22Rv1 (cell line): ENCODE measurements at regions not wholly inside any gene's neighbourhood (a gene's known extent, or its start where the extent isn't known, plus 50 kb on each side); places are given as distances from the start of the nearest gene placed in this dataset.
"Not testable (repeated sequence)": the region's sequence is repeated elsewhere in the genome, so short reads cannot be mapped to it uniquely, and the experiment has no call there.

Source experiments
- H3K27ac ChIP-seq: fragments of 450-650 bp; 2 replicates; pipeline ENCODE4 v1.5.1; 2017
- CTCF ChIP-seq: fragments of 450-650 bp; IDR thresholded peaks from 2 replicates; pipeline ENCODE4 v1.5.1; 2017; ENCODE audit warnings: mild to moderate bottlenecking
- ZFX ChIP-seq: fragments of 450-650 bp; IDR thresholded peaks from 2 replicates; pipeline ENCODE4 v1.6.1; 2017; ENCODE audit warnings: antibody characterized with exemption, borderline replicate concordance

GRCh38 chr4:67393007-67393406, 152.3 kb downstream of the CENPC start:
- TF ChIP-seq CTCF (no peak), ZFX (no peak)
- H3K27ac ChIP-seq, result no peak overlapping the region

- H3K27ac ChIP-seq, result not testable (repeated sequence)
These were observed 163.9 kb downstream of the CENPC start for GRCh38 chr4:67381406-67381804.

- H3K27ac ChIP-seq, result not testable (repeated sequence)
These were observed 164.4 kb downstream of the CENPC start for GRCh38 chr4:67380702-67381405.

- TF ChIP-seq ZFX (no peak), CTCF (no peak)
These were observed 165.1 kb downstream of the CENPC start for GRCh38 chr4:67380154-67380553.

GRCh38 chr4:67375291-67375690, 170.0 kb downstream of the CENPC start:
- H3K27ac ChIP-seq, result no peak overlapping the region
- TF ChIP-seq ZFX, result no peak
- no peak for TF ChIP-seq CTCF

More at GRCh38 chr4:67380154-67380553, 165.1 kb downstream of the CENPC start:
- no peak overlapping the region for H3K27ac ChIP-seq

GRCh38 chr4:67371615-67372014, 173.7 kb downstream of the CENPC start:
- TF ChIP-seq ZFX (no peak), CTCF (no peak)
- no peak overlapping the region for H3K27ac ChIP-seq

GRCh38 chr4:67366311-67366861, 178.9 kb downstream of the CENPC start:
- H3K27ac ChIP-seq, result no peak overlapping the region
- TF ChIP-seq ZFX, result no peak

GRCh38 chr4:67365661-67366245, 179.6 kb downstream of the CENPC start:
- H3K27ac ChIP-seq, result no peak overlapping the region
- TF ChIP-seq ZFX (no peak), CTCF (no peak)

GRCh38 chr4:67355806-67356205, 189.5 kb downstream of the CENPC start:
- TF ChIP-seq CTCF (no peak), ZFX (no peak)

More at GRCh38 chr4:67355806-67356205, 189.5 kb downstream of the CENPC start:
- no peak overlapping the region for H3K27ac ChIP-seq
